NCI-H2081 (cell line): ENCODE measurements at regions not wholly inside any gene's neighbourhood (a gene's known extent, or its start where the extent isn't known, plus 50 kb on each side); places are given as distances from the start of the nearest gene placed in this dataset.

Experiments
- DNase-seq, 2 experiments: peaks; one replicate each; lab custom pipeline; 2025; lab: John Stamatoyannopoulos, UW

- no peak for DNase-seq
These were observed 61.3 kb upstream of the GIMD1 start for GRCh38 chr4:106429885-106430284.

GRCh38 chr4:106426069-106426468 is 57.5 kb upstream of the GIMD1 start:
- DNase-seq, result no peak

GRCh38 chr4:106425576-106425975 is 57.0 kb upstream of the GIMD1 start:
- no peak for DNase-seq

GRCh38 chr4:106424426-106424825 is 55.8 kb upstream of the GIMD1 start:
- DNase-seq, result no peak

- DNase-seq, result no peak
These were observed 55.2 kb upstream of the GIMD1 start for GRCh38 chr4:106423791-106424190.

- DNase-seq, result no peak
These were observed 54.2 kb upstream of the GIMD1 start for GRCh38 chr4:106422766-106423165.

GRCh38 chr4:106421441-106422296 is 53.1 kb upstream of the GIMD1 start:
- DNase-seq, result no peak

GRCh38 chr4:106418444-106418843 is 49.9 kb upstream of the GIMD1 start:
- DNase-seq, result no peak
